ENCODE measurements at regions not wholly inside any gene's neighbourhood (a gene's known extent, or its start where the extent isn't known, plus 50 kb on each side); places are given as distances from the start of the nearest gene placed in this dataset.

DNA sequence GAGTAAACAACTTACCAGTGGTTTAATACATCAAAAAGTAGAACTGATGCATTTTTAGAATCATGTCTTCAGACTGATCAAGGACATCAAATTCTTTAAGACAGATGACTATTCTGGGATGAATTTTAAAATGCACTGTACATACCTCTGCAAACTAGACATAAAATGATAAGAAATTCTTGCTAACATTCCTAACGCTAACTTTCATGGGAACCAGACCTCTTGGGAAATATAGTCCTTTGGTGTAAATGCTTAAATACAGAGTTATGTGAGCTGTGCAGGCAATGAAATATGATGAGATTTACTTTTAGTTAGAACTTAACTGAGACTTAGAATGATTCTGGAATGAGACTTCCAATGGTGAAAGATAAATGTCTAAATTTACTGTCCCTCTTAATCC is 562.0 kb downstream of the NR4A2 start:
- no peak for TF ChIP-seq CTCF (IDR thresholded peaks at IDR 0.05)
- TF ChIP-seq ZFX (IDR thresholded peaks at IDR 0.05; ENCODE audit: borderline replicate concordance), result no peak
- no peak overlapping the region for H3K27ac ChIP-seq

DNA sequence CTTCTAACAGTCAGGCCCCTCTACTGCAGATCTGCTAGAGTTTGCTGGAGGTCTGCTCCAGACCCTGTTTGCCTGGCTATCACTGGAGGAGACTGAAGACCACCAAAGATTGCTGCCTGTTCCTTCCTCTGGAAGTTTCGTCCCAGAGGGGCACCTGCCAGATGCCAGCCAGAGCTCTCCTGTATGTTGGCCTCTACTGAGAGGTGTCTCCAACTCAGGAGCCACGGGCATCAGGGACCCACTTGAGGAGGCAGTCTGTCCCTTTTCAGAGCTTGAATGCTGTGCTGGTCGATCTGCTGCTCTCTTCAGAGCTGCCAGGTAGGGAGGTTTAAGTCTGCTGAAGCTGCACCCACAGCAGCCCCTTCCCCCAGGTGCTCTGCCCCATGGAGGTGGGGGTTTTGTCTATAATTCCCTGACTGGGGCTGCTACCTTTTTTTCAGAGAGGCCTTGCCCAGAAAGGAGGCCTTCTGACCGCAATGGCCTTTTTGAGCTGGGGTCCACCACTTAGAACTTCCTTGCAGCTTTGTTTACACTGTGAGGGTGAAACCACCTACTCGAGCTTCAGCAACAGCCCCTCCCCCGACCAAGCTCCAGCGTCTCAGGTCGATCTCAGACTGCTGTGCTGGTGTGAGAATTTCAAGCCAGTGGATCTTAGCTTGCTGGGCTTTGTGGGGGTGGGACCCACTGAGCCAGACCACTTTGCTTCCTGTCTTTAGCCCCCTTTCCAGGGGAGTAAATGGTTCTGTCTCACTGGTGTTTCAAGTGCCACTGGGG is 566.0 kb downstream of the NR4A2 start:
- H3K27ac ChIP-seq, result no peak overlapping the region

DNA sequence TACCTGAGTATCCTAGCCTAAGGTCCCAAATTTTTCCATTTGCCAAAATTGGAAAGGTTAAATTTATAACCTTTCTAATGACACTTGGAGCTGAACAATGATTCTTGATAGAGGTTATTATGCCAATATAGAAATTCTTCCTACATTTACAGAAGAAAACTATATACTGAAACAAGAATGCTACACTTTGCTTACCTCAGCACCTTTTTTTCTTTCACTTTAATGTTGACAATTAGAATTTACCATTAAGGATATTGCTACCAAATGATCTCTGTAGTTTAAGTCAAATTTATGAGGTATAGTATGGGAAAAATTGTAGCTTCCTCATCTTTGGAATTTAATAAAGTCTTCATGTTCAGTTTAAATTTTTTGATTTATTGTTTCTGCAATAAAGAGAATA is 577.0 kb downstream of the NR4A2 start:
- TF ChIP-seq CTCF (IDR thresholded peaks at IDR 0.05) (no peak), ZFX (IDR thresholded peaks at IDR 0.05; ENCODE audit: borderline replicate concordance) (no peak)

More for the DNA sequence above, 566.0 kb downstream of the NR4A2 start:
- TF ChIP-seq CTCF (IDR thresholded peaks at IDR 0.05) (no peak), ZFX (IDR thresholded peaks at IDR 0.05; ENCODE audit: borderline replicate concordance) (no peak)

GRCh38 chr2:155748131-155748530 is 584.4 kb downstream of the NR4A2 start:
- TF ChIP-seq CTCF (IDR thresholded peaks at IDR 0.05) (no peak), ZFX (IDR thresholded peaks at IDR 0.05; ENCODE audit: borderline replicate concordance) (no peak)
- H3K27ac ChIP-seq, result no peak overlapping the region

More for the DNA sequence above, 577.0 kb downstream of the NR4A2 start:
- no peak overlapping the region for H3K27ac ChIP-seq

DNA sequence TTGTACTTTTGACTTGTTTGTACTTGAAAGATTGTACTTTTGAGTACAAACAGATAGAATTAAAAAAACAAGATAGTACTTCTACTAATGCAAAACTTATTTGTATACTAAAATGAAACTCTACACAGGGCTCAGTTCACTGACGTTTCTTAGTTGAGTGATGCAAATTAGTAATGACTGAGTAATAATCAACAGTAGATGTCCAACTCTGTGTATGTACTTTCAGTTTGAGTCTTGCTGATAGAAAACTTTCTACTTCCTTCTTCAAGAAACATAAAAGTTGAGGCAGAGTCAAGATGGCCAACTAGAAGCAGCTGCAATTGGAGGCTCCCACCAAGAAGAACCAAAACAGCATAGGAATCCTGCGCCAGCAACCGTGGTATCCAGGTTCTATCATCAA is 585.0 kb downstream of the NR4A2 start:
- H3K27ac ChIP-seq, result no peak overlapping the region
- TF ChIP-seq CTCF (IDR thresholded peaks at IDR 0.05), result no peak
- TF ChIP-seq ZFX (IDR thresholded peaks at IDR 0.05; ENCODE audit: borderline replicate concordance), result no peak

DNA sequence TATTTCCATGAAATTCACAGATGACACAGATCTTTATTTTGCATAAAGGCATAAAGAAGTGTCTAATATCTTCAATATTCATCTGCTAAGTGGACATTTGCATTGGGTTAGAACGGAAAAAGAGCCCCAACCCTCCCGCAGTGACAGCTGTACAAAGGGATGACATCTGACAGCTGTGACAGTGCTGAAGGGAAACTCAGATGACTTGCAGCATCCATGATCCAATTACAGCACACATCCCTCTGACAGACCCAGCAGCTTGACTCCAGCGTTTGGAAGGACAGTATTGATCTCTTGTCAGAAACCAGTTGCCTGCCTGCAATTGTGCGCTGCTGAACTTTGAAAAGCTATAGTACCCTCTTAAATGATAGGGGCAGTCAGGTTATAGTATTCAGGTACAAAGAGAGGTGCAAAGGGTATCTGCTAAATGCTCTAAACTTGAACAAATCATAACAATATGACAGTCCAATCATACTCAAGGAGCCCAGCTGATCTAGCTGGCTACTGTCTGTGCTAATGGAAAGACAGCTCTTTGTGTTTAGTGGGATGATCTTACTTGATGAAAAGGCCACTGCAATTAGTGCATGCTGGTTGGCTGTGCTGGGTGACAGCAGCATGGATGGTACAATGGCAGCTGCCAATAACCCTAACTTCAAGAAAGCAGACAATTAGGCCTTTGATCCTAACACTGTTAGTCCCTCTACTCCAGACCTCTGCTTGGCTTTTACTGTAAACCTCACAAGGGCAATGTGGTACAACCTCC is 599.2 kb downstream of the NR4A2 start:
- H3K27ac ChIP-seq, result no peak overlapping the region
- TF ChIP-seq ZFX (IDR thresholded peaks at IDR 0.05; ENCODE audit: borderline replicate concordance) (no peak), CTCF (IDR thresholded peaks at IDR 0.05) (no peak)

DNA sequence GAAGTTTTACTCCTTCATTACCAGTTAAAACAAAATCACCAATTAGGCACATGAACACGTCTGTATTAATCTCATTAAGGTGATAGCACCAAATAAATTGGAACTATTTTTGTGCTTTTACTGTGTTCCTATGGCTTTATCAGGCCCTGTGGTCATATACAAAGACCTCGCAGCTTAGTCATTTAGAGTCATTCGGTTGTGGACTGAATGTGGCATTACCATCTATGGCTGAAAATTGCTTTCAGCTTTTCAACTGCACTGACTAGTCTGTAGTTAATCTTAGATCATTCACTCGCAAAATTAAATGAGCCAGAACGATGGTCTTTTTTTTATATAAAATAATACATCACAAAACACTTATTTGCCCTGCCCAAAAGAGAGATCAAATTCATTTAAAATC is 601.7 kb downstream of the NR4A2 start:
- TF ChIP-seq CTCF (IDR thresholded peaks at IDR 0.05) (no peak), ZFX (IDR thresholded peaks at IDR 0.05; ENCODE audit: borderline replicate concordance) (no peak)
- no peak overlapping the region for H3K27ac ChIP-seq
